HG02623 (cell line): ENCODE measurements at regions not wholly inside any gene's neighbourhood (a gene's known extent, or its start where the extent isn't known, plus 50 kb on each side); places are given as distances from the start of the nearest gene placed in this dataset.
"Not testable (repeated sequence)": the region's sequence is repeated elsewhere in the genome, so short reads cannot be mapped to it uniquely, and the experiment has no call there.

Experiments
- ATAC-seq: cut with Tn5 transposase; IDR thresholded peaks from one replicate; pipeline ENCODE4 v1.9.1; 2021; ENCODE audit warnings: moderate library complexity; ENCODE audit not compliant: unreplicated experiment

DNA sequence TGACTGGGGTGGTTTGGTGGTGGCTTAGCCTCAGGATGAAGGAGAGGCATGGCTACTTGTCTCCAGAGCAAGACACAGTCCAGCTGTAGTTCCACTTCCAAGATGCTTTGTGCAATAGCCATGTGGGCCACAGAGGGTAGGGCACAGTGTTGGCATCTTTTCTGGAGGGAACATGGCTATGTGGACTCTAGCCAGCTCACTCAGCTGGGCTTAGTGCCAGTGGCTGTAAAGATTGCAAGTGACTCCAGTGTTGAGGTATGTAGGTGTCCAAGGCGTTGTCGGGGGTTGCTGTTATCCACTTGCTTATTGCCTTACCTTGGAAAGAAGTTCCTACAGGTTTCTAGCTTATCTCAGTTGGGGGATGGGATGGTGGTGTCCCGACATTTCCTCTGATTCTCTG lies 233.4 kb downstream of the CD109 start:
- ATAC-seq, result no peak

DNA sequence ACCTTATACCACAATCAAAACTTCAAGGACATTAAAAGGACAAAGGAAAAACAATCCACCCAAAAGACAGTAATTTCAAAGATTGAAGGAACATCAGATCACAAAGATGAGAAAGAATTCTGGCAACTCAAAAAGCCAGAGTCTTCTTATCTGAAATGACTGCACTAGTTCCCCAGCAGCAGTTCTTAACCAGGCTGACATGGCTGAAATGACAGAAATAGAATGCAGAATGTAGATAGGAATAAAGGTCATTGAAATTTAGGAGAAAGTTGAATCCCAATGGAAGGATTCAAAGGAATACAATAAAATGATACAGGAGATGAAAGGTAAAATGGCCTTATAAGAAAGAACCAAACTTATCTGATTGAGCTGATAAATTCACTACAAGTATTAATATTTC lies 231.4 kb downstream of the CD109 start:
- no peak for ATAC-seq

DNA sequence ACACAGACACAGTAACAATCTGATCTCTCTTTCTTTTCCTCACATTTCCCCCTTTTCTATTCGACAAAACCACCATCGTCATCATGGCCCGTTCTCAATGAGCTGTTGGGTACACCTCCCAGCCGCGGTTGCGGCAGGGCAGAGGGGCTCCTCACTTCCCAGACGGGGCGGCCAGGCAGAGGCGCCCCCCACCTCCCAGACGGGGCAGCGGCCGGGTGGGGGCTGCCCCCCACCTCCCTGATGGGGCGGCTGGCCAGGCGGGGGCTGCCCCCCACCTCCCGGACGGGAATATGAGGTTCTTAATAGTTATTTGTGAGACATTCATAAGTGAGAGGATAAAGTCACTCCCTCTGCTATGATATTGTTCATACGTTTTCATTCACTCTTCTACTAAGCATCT lies 229.7 kb downstream of the CD109 start:
- not testable (repeated sequence) for ATAC-seq

DNA sequence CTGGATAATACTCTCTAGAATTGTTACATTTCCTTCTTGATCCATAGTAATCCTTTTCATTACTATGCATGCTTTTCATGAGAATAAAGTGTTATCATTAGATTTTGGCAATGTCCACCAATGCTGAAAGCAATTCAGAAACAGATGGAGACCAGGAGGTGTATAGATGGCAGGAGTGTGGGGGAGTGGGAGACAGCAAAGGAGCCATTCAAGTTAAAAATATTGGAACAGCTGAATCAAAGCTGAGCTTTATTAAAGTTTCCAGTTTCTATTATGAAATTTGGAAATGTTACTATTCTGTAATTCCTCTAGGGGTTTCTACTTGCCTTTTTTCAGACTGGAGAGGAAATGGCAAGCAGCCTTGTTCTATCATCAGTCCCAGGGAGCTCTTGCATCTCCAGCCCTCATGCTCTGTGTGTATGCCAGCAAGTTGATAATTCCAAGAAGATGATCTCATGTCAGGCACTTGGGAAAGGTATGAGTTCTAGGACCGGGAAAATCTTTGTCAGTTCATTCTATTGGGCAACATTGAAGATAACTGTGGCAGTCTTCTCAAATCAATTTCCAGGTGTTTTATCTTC lies 228.0 kb downstream of the CD109 start:
- no peak for ATAC-seq

DNA sequence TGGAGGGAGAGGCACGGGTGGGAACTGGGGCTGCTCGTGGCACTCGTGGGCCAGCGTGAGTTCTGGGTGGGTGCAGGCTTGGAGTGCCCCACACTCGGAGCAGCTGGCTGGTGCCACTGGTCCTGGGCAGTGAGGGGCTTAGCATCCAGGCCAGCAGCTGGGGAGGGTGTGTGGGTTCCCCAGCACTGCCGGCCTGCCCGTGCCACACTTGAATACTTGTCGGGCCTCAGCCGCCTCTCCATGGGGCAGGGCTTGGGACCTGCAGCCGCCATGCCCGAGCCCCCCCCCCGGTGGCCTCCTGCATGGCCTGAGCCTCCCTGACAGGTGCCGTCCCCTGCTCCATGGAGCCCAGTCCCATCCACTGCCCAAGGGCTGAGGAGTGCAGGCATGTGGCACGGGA lies 207.2 kb downstream of the CD109 start:
- ATAC-seq, result no peak

DNA sequence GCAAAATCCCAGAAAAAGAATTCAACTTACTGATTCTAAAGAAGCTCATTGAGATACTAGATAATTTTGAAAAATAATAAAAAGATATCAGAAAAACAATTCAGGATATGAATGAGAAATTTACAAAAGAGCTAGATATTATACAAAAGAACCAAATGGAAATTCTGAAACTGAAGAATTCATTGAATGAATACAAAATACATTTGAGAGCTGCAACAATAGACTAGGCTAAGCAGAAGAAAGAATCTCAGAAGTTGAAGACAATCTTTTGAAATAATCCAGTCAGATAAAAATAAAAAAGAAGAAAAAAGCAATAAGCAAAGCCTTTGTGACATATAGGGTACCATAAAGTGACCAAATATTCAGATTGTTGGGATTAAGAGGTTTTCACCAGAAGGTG lies 206.0 kb downstream of the CD109 start:
- ATAC-seq, result no peak

DNA sequence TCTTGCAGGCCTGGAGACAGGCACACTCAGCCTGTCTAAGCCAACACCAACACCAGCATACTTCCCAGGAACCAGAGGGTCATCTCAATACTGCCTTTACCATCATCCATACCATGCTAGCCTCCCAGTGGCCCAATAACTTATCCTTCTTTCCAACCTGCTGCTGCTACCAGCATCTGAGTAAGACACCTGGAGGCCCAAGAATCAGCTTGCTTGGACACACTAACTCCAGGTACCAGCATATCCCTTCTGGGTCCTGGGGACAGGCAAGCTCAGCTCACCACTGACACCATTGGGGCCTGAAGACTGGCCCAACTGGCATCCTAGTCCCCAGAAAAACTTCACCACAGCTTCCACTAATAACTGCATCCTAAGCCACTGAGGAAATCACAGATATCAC lies 205.3 kb downstream of the CD109 start:
- ATAC-seq, result no peak

DNA sequence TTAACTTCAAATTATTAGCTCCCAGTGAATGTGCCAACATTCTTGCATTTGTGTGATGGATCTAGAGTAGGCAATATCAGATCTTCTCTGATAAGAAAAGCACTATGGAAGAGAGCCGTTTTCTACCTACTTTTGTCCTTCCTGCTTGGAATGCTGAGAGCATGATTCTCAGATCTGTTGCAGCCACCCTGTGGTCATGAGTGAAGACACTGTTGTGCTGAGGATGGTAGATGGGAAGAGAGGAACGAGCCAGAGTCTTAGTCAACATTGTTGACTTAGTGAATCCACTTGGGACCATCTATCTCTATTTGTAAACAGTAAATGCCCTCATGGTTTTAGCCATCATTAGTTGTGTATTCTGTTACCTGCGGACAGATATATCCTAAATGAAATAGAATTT lies 202.6 kb downstream of the CD109 start:
- ATAC-seq, result no peak

DNA sequence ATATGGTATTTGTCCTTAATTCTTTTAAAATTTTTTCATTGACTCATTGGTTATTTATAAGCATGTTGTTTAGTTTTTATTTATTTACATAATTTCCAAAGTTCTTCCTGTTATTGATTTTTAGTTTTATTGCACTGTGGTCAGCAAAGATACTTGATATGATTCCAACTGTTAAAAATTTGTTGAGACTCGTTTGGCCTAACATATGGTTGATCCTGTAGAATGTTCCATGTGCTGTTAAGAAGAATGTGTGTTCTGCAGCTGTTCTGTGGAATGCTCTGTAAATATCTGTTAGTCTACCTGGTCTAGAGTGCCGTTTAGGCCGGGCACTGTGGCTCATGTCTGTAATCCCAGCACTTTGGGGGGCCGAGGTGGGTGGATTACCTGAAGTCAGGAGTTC lies 197.7 kb downstream of the CD109 start:
- no peak for ATAC-seq

DNA sequence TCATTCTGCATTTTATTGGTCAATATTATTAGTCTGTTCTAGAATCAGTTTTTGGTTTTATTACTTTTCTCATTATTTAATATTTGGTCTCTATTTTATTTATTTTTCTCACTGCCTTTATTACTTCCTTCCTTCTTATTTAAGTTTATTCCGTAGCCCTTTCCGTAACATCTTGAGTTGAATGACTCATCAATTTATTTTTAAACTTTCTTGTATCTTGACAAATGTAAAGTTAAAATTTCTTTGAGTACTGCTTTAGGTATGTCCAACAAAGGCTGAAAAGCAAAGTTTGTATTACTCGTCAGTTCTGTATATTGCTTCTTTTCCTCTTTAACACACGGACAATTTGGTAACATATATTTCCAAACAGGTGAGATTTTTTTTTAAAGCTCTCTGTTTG lies 192.0 kb downstream of the CD109 start:
- ATAC-seq, result no peak

DNA sequence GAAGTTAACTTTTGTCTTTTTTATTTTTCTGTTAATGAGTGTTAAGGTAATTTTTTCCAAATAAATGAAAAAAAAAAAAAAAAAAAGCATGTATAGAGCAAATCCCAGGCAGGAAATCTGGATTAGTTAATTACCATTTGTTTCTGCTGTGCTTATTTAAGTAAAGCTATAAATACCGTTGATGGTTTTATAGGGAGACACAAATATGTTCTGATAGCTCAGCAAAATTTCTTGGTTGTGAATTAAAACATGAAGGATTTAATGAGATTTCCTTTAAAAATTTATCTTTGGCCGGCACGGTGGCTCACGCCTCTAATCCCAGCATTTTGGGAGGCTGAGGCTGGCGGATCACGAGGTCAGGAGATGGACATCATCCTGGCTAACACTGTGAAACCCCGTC lies 189.4 kb downstream of the CD109 start:
- no peak for ATAC-seq

DNA sequence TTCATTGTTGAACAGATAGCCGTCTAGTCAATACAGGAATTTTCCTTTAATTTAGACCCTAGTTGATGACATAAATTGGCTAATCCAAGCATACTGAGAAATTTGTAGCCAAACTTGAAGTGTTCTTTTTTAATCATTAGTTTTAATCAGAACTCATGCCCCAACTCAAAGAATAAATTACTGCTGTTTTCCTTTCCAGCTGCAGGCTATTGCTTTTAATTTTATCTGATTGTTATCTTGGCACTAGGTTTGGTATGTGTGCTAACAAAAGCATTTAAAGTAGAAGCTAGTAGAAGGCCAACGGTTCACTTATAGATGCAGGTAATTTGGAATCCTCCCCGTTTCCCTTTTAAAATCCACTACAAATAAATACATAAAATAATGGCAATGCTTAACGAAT lies 188.5 kb downstream of the CD109 start:
- no peak for ATAC-seq

DNA sequence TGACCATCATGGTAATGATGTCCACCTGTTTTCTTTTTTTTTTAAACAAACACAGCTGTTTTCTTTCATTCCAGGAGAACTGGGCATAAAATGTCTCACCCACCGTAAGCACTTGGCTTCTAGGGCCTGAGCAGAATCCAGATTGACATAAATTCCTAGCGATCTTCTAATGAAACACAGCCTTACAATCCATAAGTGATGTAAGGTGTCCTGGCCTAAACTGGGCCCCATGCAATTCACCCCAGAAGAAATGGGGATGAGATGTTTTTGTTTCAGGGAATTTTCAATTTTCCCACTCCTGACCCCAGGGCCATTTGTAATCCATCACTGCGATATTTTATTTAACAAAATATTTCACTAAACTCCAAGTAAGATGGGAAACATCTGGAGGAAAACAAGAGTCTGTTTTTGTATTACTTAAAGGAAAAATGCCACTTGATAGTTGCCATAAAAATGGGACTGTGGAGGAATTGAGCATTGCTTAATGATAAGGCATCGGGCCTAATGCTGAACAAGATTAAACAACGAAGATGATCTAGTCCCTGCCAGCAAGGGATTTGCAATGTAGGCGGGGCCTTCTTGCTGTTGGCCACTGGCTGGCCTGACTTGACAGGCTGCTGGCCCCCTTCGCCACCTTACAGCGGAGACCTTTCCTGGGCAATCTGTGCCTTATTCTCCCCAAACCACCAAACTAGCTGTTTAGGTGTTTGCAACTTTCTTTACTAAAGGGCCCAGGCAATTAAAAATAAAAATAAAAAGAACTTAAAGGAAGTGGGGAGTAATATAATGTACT lies 183.7 kb downstream of the CD109 start:
- ATAC-seq, result no peak

DNA sequence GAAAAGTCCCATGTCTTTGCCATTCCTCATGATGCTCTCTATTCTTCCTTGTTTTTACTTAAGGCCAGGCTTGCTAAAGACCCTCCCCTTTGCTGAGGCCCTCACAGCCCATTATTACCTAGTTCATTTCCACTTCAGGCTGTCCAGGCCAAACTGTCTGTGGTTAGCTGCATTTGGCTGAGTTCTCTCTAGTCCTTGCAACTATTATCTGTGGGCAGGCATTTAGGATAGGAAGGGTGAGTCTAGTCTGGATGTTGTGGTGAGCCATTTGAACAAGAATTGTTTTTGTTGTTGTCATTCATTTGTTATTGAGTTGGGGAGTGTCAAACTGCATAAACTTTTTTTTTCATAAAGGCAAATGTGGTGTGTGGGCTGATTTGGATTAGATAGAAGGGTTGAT lies 182.4 kb downstream of the CD109 start:
- ATAC-seq, result no peak
